Esophagus muscularis mucosa (tissue), 4 donors: ENCODE measurements at regions not wholly inside any gene's neighbourhood (a gene's known extent, or its start where the extent isn't known, plus 50 kb on each side); places are given as distances from the start of the nearest gene placed in this dataset.

Source experiments
- CTCF ChIP-seq, 3 experiments: fragments of 200-600 bp in 2 of 3; fragments of 450-650 bp in 1 of 3; sonication (generic) in 2 of 3; IDR thresholded peaks; one replicate each; pipeline ENCODE4 v1.5.1; 2017 to 2019; ENCODE audit warnings: antibody characterized with exemption in 3 of 3, mild to moderate bottlenecking in 2 of 3, moderate library complexity in 1 of 3
- EP300 ChIP-seq: sonication (generic); formaldehyde crosslinking; IDR thresholded peaks from one replicate; pipeline ENCODE4 v1.6.1; 2017; ENCODE audit warnings: antibody characterized with exemption
- POLR2AphosphoS5 ChIP-seq, 2 donors: sonication (generic); formaldehyde crosslinking; IDR thresholded peaks; one replicate each; pipeline ENCODE4 v1.6.1; 2017; ENCODE audit warnings: antibody characterized with exemption in 2 of 2

- TF ChIP-seq POLR2AphosphoS5 (IDR thresholded peaks at IDR 0.05) = no peak
- no peak for TF ChIP-seq CTCF (IDR thresholded peaks at IDR 0.05)
- TF ChIP-seq EP300 = no peak
These were observed 158.1 kb downstream of the DIPK2A start for GRCh38 chr3:144129536-144130214.
